Liver (tissue), 3 donors: ENCODE measurements at regions not wholly inside any gene's neighbourhood (a gene's known extent, or its start where the extent isn't known, plus 50 kb on each side); places are given as distances from the start of the nearest gene placed in this dataset.

Source experiments
- EGR1 ChIP-seq, 2 donors: IDR thresholded peaks; 2 replicates each; pipeline ENCODE4 v1.6.1; 2016 to 2018; ENCODE audit warnings: antibody characterized with exemption in 2 of 2, low read depth in 2 of 2
- FOXA1 ChIP-seq: IDR thresholded peaks from 2 replicates; pipeline ENCODE4 v1.6.1; 2016; ENCODE audit warnings: antibody characterized with exemption
- JUND ChIP-seq, 2 donors: IDR thresholded peaks; 2 replicates each; pipeline ENCODE4 v1.6.1; 2016; ENCODE audit warnings: antibody characterized with exemption in 2 of 2
- RAD21 ChIP-seq, 2 donors: IDR thresholded peaks; 2 replicates each; pipeline ENCODE4 v1.6.1; 2016; ENCODE audit warnings: antibody characterized with exemption in 2 of 2, mild to moderate bottlenecking in 2 of 2
- REST ChIP-seq: IDR thresholded peaks from 2 replicates; pipeline ENCODE4 v1.6.1; 2016; ENCODE audit warnings: antibody characterized with exemption, mild to moderate bottlenecking
- SP1 ChIP-seq: IDR thresholded peaks from 2 replicates; pipeline ENCODE4 v1.6.1; 2018; ENCODE audit warnings: antibody characterized with exemption, mild to moderate bottlenecking
- TAF1 ChIP-seq: conservative IDR thresholded peaks from 2 replicates; pipeline ENCODE4 v1.6.1; 2016; ENCODE audit warnings: antibody characterized with exemption, mild to moderate bottlenecking
- TF ChIP-seq, protein P1 (sequence below): fragments of 150-350 bp; IDR thresholded peaks from 2 replicates; pipeline ENCODE4 v1.5.1; 2017; ENCODE audit warnings: improper control_type of control experiment, low read depth, low read length; ENCODE audit not compliant: missing input control
- donor health status: healthy.
- donor health status: healthy.

DNA sequence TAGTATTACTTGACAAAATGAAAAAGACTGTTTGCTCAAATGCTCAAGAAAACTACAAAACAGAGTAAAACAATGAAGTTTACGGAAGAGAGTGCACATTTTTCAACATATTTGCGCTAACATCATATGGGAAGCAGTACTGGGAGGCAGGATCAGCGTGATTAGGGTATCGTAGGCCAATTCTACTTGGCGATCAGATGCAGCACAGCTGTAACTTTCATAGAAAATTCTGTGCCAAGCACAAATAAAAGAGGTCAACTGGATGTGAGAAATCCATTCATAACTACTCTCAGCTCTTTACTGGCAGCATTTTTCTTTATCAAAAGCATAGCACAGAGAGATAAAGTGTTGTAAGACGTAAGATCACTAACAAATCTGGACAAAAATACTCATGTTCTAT is 1196.3 kb upstream of the GBE1 start:
- TF ChIP-seq, protein P1, sequence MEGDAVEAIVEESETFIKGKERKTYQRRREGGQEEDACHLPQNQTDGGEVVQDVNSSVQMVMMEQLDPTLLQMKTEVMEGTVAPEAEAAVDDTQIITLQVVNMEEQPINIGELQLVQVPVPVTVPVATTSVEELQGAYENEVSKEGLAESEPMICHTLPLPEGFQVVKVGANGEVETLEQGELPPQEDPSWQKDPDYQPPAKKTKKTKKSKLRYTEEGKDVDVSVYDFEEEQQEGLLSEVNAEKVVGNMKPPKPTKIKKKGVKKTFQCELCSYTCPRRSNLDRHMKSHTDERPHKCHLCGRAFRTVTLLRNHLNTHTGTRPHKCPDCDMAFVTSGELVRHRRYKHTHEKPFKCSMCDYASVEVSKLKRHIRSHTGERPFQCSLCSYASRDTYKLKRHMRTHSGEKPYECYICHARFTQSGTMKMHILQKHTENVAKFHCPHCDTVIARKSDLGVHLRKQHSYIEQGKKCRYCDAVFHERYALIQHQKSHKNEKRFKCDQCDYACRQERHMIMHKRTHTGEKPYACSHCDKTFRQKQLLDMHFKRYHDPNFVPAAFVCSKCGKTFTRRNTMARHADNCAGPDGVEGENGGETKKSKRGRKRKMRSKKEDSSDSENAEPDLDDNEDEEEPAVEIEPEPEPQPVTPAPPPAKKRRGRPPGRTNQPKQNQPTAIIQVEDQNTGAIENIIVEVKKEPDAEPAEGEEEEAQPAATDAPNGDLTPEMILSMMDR, result no peak
- TF ChIP-seq JUND (IDR thresholded peaks at IDR 0.05) (no peak), TAF1 (no peak), REST (no peak), SP1 (no peak), FOXA1 (no peak), EGR1 (IDR thresholded peaks at IDR 0.05; ENCODE audit: low read depth in 2 of 2) (no peak), RAD21 (IDR thresholded peaks at IDR 0.05) (no peak)
